ENCODE measurements at regions not wholly inside any gene's neighbourhood (a gene's known extent, or its start where the extent isn't known, plus 50 kb on each side); places are given as distances from the start of the nearest gene placed in this dataset.

GRCh38 chr16:82412770-82413169 lies 214.0 kb upstream of the CDH13 start:
- H3K36me3 ChIP-seq = no peaks in the 10 kb centered on the region
- DNase-seq = no peak
- WGBS, 2 donors = 88 to 92% methylated on average over 4 of the region's 4 CpGs
- H3K9me3 ChIP-seq = no peaks in the 10 kb centered on the region
- no peak for TF ChIP-seq CTCF (IDR thresholded peaks at IDR 0.05)
- no peak for TF ChIP-seq POLR2A (IDR thresholded peaks at IDR 0.05)
- H3K27ac ChIP-seq = no peak overlapping the region
- H3K27me3 ChIP-seq = no peaks in the 10 kb centered on the region
- no peak overlapping the region for H3K4me3 ChIP-seq (replicated peaks in 1 of 3)
- H3K4me1 ChIP-seq = no peaks in the 10 kb centered on the region
- intact Hi-C loops (cut with DNase I) = no loop called here

GRCh38 chr16:82405736-82406135 lies 221.0 kb upstream of the CDH13 start:
- 70 to 73% methylated on average over 6 of the region's 6 CpGs for WGBS, 2 donors
- Histone ChIP-seq H3K27me3 (no peaks in the 10 kb centered on the region), H3K36me3 (no peaks in the 10 kb centered on the region), H3K4me3 (replicated peaks in 1 of 3) (no peak overlapping the region), H3K27ac (no peak overlapping the region), H3K9me3 (no peaks in the 10 kb centered on the region), H3K4me1 (no peaks in the 10 kb centered on the region)
- intact Hi-C loops (cut with DNase I) = no loop called here
- TF ChIP-seq CTCF (IDR thresholded peaks at IDR 0.05) (no peak), POLR2A (IDR thresholded peaks at IDR 0.05) (no peak)
- DNase-seq = no peak

GRCh38 chr16:82404586-82405315 lies 222.0 kb upstream of the CDH13 start:
- Histone ChIP-seq H3K27ac (no peak overlapping the region), H3K4me1 (no peaks in the 10 kb centered on the region), H3K9me3 (no peaks in the 10 kb centered on the region), H3K4me3 (replicated peaks in 1 of 3) (no peak overlapping the region), H3K27me3 (no peaks in the 10 kb centered on the region), H3K36me3 (no peaks in the 10 kb centered on the region)
- TF ChIP-seq POLR2A (IDR thresholded peaks at IDR 0.05) = no peak
- TF ChIP-seq CTCF (IDR thresholded peaks at IDR 0.05) = no peak
- DNase-seq = no peak
- WGBS, 2 donors = 85 to 91% methylated on average over 3 of the region's 3 CpGs
- intact Hi-C loops (cut with DNase I) = no loop called here

- Histone ChIP-seq H3K27ac (no peak overlapping the region), H3K9me3 (no peaks in the 10 kb centered on the region), H3K4me3 (replicated peaks in 1 of 3) (no peak overlapping the region), H3K4me1 (no peaks in the 10 kb centered on the region), H3K27me3 (no peaks in the 10 kb centered on the region), H3K36me3 (no peaks in the 10 kb centered on the region)
- 92 to 94% methylated on average over 5 of the region's 5 CpGs for WGBS, 2 donors
- intact Hi-C loops (cut with DNase I) = no loop called here
- no peak for DNase-seq
- TF ChIP-seq CTCF (IDR thresholded peaks at IDR 0.05) = no peak
- TF ChIP-seq POLR2A (IDR thresholded peaks at IDR 0.05) = no peak
These were observed 224.0 kb upstream of the CDH13 start for GRCh38 chr16:82402665-82403218.

- WGBS, 2 donors = 25 to 34% methylated on average over 8 of the region's 8 CpGs
- TF ChIP-seq CTCF (IDR thresholded peaks at IDR 0.05) = no peak
- H3K4me3 ChIP-seq (replicated peaks in 1 of 3) = no peak overlapping the region
These were observed 226.7 kb upstream of the CDH13 start for GRCh38 chr16:82400046-82400445.

More at GRCh38 chr16:82400046-82400445, 226.7 kb upstream of the CDH13 start:
- H3K36me3 ChIP-seq = no peaks in the 10 kb centered on the region
- H3K4me1 ChIP-seq = no peaks in the 10 kb centered on the region
- DNase-seq = no peak
- intact Hi-C loops (cut with DNase I) = no loop called here
- no peak overlapping the region for H3K27ac ChIP-seq
- H3K27me3 ChIP-seq = no peaks in the 10 kb centered on the region
- no peaks in the 10 kb centered on the region for H3K9me3 ChIP-seq
